ENCODE measurements at regions not wholly inside any gene's neighbourhood (a gene's known extent, or its start where the extent isn't known, plus 50 kb on each side); places are given as distances from the start of the nearest gene placed in this dataset.

- no peak for DNase-seq (ENCODE audit: low read depth in 2 of 2)
- H4K20me1 ChIP-seq (ENCODE audit: control insufficient read depth, extremely low read depth, insufficient read depth, low read length): no peaks in the 10 kb centered on the region
- no peak overlapping the region for H3K4me2 ChIP-seq (ENCODE audit: extremely low read depth, insufficient read depth, low read length)
- no peaks in the 10 kb centered on the region for H3K79me2 ChIP-seq (ENCODE audit: control insufficient read depth, insufficient read depth, low read length)
- H3K9ac ChIP-seq (ENCODE audit: insufficient read depth, low read length): no peak overlapping the region
- H3K4me1 ChIP-seq (ENCODE audit: control insufficient read depth, extremely low read depth, insufficient read depth, low read length): no peaks in the 10 kb centered on the region
- no peak overlapping the region for H3K27ac ChIP-seq (ENCODE audit: insufficient read depth, low read length)
- TF ChIP-seq EZH2 (IDR thresholded peaks at IDR 0.05; ENCODE audit: low read length, missing control alignments) (no peak), CTCF (conservative IDR thresholded peaks at IDR 0.05 in 1 of 2, IDR thresholded peaks at IDR 0.05 in 1 of 2; ENCODE audit: low read depth in 1 of 2, low read length in 2 of 2) (no peak)
- no peaks in the 10 kb centered on the region for H3K36me3 ChIP-seq (ENCODE audit: control insufficient read depth, insufficient read depth, low read length)
- no peak overlapping the region for H2AFZ ChIP-seq (ENCODE audit: low read length)
- H3K27me3 ChIP-seq (ENCODE audit: control insufficient read depth, insufficient read depth, low read length): no peaks in the 10 kb centered on the region
- no peaks in the 10 kb centered on the region for H3K9me3 ChIP-seq (ENCODE audit: control insufficient read depth, insufficient read depth, low read depth, low read length)
- no peak overlapping the region for H3K4me3 ChIP-seq (replicated peaks in 1 of 4; ENCODE audit: control extremely low read depth in 1 of 4, insufficient read depth in 1 of 4, low read depth in 3 of 4, low read length in 4 of 4)
Measured at GRCh38 chr3:20700714-20701113, 514.7 kb upstream of the SGO1 start.

- Histone ChIP-seq H3K27ac (ENCODE audit: insufficient read depth, low read length) (no peak overlapping the region), H2AFZ (ENCODE audit: low read length) (no peak overlapping the region), H3K4me3 (replicated peaks in 1 of 4; ENCODE audit: control extremely low read depth in 1 of 4, insufficient read depth in 1 of 4, low read depth in 3 of 4, low read length in 4 of 4) (no peak overlapping the region), H4K20me1 (ENCODE audit: control insufficient read depth, extremely low read depth, insufficient read depth, low read length) (no peaks in the 10 kb centered on the region), H3K9me3 (ENCODE audit: control insufficient read depth, insufficient read depth, low read depth, low read length) (no peaks in the 10 kb centered on the region), H3K79me2 (ENCODE audit: control insufficient read depth, insufficient read depth, low read length) (no peaks in the 10 kb centered on the region), H3K4me1 (ENCODE audit: control insufficient read depth, extremely low read depth, insufficient read depth, low read length) (no peaks in the 10 kb centered on the region), H3K4me2 (ENCODE audit: extremely low read depth, insufficient read depth, low read length) (no peak overlapping the region), H3K27me3 (ENCODE audit: control insufficient read depth, insufficient read depth, low read length) (no peaks in the 10 kb centered on the region), H3K9ac (ENCODE audit: insufficient read depth, low read length) (no peak overlapping the region), H3K36me3 (ENCODE audit: control insufficient read depth, insufficient read depth, low read length) (no peaks in the 10 kb centered on the region)
- no peak for DNase-seq (ENCODE audit: low read depth in 2 of 2)
- no peak for TF ChIP-seq CTCF (conservative IDR thresholded peaks at IDR 0.05 in 1 of 2, IDR thresholded peaks at IDR 0.05 in 1 of 2; ENCODE audit: low read depth in 1 of 2, low read length in 2 of 2)
- no peak for TF ChIP-seq EZH2 (IDR thresholded peaks at IDR 0.05; ENCODE audit: low read length, missing control alignments)
Measured at GRCh38 chr3:20698896-20699295, 512.9 kb upstream of the SGO1 start.

GRCh38 chr3:20696388-20697150, 510.6 kb upstream of the SGO1 start:
- no peaks in the 10 kb centered on the region for H3K4me1 ChIP-seq (ENCODE audit: control insufficient read depth, extremely low read depth, insufficient read depth, low read length)
- TF ChIP-seq EZH2 (IDR thresholded peaks at IDR 0.05; ENCODE audit: low read length, missing control alignments) (no peak), CTCF (conservative IDR thresholded peaks at IDR 0.05 in 1 of 2, IDR thresholded peaks at IDR 0.05 in 1 of 2; ENCODE audit: low read depth in 1 of 2, low read length in 2 of 2) (no peak)
- no peak overlapping the region for H2AFZ ChIP-seq (ENCODE audit: low read length)
- no peaks in the 10 kb centered on the region for H3K79me2 ChIP-seq (ENCODE audit: control insufficient read depth, insufficient read depth, low read length)
- no peak overlapping the region for H3K4me3 ChIP-seq (replicated peaks in 1 of 4; ENCODE audit: control extremely low read depth in 1 of 4, insufficient read depth in 1 of 4, low read depth in 3 of 4, low read length in 4 of 4)
- H3K4me2 ChIP-seq (ENCODE audit: extremely low read depth, insufficient read depth, low read length): no peak overlapping the region
- H3K27ac ChIP-seq (ENCODE audit: insufficient read depth, low read length): no peak overlapping the region
- DNase-seq (ENCODE audit: low read depth in 2 of 2): no peak
- no peaks in the 10 kb centered on the region for H3K27me3 ChIP-seq (ENCODE audit: control insufficient read depth, insufficient read depth, low read length)
- no peaks in the 10 kb centered on the region for H4K20me1 ChIP-seq (ENCODE audit: control insufficient read depth, extremely low read depth, insufficient read depth, low read length)
- H3K36me3 ChIP-seq (ENCODE audit: control insufficient read depth, insufficient read depth, low read length): no peaks in the 10 kb centered on the region
- no peaks in the 10 kb centered on the region for H3K9me3 ChIP-seq (ENCODE audit: control insufficient read depth, insufficient read depth, low read depth, low read length)
- no peak overlapping the region for H3K9ac ChIP-seq (ENCODE audit: insufficient read depth, low read length)

Data from fibroblast of lung (primary cell).